ENCODE measurements at regions not wholly inside any gene's neighbourhood (a gene's known extent, or its start where the extent isn't known, plus 50 kb on each side); places are given as distances from the start of the nearest gene placed in this dataset.

DNA sequence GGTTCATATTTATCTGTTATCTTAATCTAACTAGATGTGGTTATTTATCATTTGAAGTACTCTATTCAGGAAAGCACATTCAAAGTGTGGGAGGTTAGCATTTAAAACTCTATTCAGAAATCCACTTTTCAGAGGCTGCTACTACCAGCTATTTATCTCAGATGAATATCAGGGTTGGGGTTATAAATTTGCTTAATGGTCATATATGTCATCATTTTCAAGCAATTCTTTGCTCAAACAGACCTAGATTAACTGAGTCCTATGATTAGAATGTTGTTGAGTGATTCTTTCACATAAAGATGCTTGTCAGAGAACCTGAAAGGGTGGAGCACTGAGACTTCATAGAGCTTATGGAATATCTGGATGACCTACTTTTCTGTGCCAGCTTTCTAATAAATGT lies 436.9 kb upstream of the TGFBR2 start:
- TF ChIP-seq RAD21 (conservative IDR thresholded peaks at IDR 0.05) (no peak), EP300 (conservative IDR thresholded peaks at IDR 0.05; ENCODE audit: poor library complexity, severe bottlenecking) (no peak), EZH2 (IDR thresholded peaks at IDR 0.05; ENCODE audit: borderline replicate concordance, insufficient read depth, low read length, poor library complexity, severe bottlenecking) (no peak), MXI1 (conservative IDR thresholded peaks at IDR 0.05; ENCODE audit: poor library complexity, severe bottlenecking) (no peak)
- TF ChIP-seq, protein P1, sequence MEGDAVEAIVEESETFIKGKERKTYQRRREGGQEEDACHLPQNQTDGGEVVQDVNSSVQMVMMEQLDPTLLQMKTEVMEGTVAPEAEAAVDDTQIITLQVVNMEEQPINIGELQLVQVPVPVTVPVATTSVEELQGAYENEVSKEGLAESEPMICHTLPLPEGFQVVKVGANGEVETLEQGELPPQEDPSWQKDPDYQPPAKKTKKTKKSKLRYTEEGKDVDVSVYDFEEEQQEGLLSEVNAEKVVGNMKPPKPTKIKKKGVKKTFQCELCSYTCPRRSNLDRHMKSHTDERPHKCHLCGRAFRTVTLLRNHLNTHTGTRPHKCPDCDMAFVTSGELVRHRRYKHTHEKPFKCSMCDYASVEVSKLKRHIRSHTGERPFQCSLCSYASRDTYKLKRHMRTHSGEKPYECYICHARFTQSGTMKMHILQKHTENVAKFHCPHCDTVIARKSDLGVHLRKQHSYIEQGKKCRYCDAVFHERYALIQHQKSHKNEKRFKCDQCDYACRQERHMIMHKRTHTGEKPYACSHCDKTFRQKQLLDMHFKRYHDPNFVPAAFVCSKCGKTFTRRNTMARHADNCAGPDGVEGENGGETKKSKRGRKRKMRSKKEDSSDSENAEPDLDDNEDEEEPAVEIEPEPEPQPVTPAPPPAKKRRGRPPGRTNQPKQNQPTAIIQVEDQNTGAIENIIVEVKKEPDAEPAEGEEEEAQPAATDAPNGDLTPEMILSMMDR (IDR thresholded peaks at IDR 0.05; ENCODE audit: poor library complexity, severe bottlenecking), result no peak
- TF ChIP-seq, protein P2, sequence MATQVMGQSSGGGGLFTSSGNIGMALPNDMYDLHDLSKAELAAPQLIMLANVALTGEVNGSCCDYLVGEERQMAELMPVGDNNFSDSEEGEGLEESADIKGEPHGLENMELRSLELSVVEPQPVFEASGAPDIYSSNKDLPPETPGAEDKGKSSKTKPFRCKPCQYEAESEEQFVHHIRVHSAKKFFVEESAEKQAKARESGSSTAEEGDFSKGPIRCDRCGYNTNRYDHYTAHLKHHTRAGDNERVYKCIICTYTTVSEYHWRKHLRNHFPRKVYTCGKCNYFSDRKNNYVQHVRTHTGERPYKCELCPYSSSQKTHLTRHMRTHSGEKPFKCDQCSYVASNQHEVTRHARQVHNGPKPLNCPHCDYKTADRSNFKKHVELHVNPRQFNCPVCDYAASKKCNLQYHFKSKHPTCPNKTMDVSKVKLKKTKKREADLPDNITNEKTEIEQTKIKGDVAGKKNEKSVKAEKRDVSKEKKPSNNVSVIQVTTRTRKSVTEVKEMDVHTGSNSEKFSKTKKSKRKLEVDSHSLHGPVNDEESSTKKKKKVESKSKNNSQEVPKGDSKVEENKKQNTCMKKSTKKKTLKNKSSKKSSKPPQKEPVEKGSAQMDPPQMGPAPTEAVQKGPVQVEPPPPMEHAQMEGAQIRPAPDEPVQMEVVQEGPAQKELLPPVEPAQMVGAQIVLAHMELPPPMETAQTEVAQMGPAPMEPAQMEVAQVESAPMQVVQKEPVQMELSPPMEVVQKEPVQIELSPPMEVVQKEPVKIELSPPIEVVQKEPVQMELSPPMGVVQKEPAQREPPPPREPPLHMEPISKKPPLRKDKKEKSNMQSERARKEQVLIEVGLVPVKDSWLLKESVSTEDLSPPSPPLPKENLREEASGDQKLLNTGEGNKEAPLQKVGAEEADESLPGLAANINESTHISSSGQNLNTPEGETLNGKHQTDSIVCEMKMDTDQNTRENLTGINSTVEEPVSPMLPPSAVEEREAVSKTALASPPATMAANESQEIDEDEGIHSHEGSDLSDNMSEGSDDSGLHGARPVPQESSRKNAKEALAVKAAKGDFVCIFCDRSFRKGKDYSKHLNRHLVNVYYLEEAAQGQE (IDR thresholded peaks at IDR 0.05; ENCODE audit: borderline replicate concordance), result no peak

Measured in neural cell (in vitro differentiated cells).